ENCODE measurements at regions not wholly inside any gene's neighbourhood (a gene's known extent, or its start where the extent isn't known, plus 50 kb on each side); places are given as distances from the start of the nearest gene placed in this dataset.
"Not testable (repeated sequence)": the region's sequence is repeated elsewhere in the genome, so short reads cannot be mapped to it uniquely, and the experiment has no call there.

DNA sequence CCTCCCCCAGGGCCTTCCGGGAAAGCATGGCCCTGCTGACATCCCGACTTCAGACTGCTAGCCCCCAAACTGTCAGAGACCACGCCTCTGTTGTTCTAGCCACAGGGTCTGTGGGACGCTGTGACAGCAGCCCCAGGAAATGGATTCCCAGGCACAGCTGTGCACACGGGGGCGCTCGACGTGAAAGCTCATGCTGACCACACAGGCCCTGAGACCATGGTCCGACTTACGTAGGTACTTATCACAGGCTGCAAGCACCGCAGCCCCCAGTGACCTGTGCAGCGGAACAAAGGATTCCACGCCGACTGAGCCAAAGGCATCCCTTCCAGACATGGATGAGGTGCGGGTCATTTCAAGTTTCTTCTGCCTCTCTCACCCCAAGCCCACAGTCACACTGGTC lies 150.6 kb downstream of the CTTN start:
- DNase-seq (ENCODE audit: low spot score): no peak

GRCh38 chr11:70549386-70549785 lies 151.1 kb downstream of the CTTN start:
- DNase-seq (ENCODE audit: low spot score): no peak

- no peak for DNase-seq (ENCODE audit: low spot score)
These were observed 151.5 kb downstream of the CTTN start for GRCh38 chr11:70549796-70550195.

DNA sequence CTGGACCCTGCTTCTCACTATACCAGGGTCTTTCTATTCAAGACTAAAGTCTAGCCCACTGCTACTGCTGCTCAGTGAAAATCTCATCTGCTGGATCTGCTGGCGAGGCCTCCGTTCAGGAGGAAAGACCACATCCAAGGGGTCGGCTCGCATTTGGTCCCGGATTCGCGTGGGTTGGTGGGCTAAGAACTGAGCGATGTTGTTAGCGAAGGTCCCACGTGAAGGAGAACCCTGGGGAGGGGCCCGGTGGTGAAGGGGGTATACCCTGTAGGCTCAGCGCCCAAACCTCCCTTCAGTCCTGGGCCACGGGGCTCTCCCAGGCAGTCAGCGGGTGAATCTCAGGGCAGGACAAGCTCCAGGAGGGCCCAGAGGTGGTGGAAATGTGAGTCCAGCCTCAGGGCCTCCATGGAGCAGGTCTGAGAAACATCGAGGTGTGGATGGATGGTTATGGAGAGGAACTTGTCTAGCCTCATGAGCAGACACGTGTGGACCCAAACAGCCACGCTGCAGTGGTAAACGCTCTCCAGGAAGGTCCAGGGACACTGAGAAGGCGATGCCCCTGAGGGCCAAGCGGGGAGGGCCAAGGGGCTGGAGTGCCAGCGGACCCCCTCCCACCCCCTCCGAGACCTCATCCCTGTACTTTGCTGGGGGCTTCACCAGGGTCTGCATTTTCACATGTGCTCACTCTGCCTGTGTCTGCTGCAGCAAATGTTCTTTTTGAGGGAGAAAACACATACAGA lies 152.3 kb downstream of the CTTN start:
- DNase-seq (ENCODE audit: low spot score): no peak

- no peak for DNase-seq (ENCODE audit: low spot score)
These were observed 153.2 kb downstream of the CTTN start for GRCh38 chr11:70551351-70552166.

GRCh38 chr11:70552167-70553150 lies 154.1 kb downstream of the CTTN start:
- no peak for DNase-seq (ENCODE audit: low spot score)

DNA sequence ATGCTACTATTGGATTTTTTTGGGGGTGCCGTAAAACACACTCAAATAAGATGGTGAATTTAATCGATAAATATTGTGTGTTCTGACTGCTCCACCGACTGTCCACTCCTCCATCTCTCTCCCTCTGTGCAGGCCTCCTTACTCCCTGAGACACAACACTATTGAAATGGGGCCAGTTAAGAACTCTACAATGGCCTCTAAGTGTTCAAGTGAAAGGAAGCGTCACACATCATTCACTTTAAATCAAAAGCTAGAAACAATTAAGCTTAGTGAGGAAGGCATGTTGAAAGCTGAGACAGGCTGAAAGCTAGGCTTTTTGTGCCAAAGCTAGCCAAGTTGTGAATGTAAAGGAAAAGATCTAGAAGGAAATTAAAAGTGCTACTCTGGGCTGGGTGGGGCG lies 156.7 kb downstream of the CTTN start:
- DNase-seq (ENCODE audit: low spot score): no peak

- DNase-seq (ENCODE audit: low spot score): no peak
These were observed 158.8 kb downstream of the CTTN start for GRCh38 chr11:70556884-70557741.

DNA sequence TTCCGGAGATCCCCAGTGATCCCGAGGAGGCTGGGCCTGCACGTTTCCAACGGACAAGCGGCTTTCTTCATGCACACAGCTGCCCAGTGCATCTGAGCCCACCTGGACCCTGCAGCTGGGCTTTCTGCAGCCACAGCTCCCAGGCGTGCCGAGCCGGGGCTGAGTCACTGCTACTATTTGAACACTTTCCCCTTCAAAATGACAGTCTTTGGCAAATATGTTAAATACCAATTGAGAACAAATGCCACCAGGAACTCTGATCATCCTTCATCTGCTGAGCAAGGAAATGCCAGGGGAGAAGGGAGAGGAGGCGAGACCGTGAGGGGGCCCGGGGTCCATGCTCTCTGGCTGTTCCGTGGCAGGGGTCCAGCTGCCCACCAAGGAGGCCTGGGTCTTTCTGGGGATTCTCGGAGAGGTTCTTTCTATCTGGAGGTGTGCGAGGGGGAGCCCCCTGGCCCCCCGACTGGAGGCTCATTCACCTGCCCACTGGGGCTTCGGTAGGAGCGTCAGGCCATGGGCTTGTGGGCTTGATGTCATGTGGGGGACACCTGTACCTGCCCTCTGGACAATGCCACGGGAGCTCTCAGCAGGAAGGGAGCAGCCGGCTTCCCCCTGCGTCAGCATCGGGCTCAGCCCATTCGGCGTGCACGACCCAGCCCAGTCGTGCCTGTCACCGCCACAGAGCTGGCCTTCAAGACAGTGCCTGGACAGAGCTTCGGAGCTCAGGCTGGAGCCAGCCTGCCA lies 159.6 kb downstream of the CTTN start:
- DNase-seq (ENCODE audit: low spot score): no peak

- DNase-seq (ENCODE audit: low spot score): no peak
These were observed 160.4 kb downstream of the CTTN start for GRCh38 chr11:70558681-70559080.

DNA sequence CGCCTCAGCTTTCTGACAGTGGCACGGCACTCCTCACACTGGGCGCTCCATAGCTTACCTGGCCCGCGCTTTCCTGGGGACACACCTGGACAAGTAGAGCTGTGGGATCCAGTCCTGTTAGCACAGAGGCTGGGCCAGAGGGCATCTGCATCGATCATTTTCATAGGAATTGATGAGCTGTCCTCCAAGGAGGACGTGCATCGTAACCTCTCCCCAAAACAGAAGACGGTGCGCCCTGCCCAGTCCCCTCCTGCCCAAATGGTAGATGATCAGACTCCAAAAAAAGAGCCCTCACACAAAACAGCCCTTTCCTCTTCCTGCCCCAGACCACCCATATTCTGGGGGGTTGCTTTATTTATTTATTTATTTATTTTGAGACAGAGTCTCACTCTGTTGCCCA lies 161.2 kb downstream of the CTTN start:
- no peak for DNase-seq (ENCODE audit: low spot score)

GRCh38 chr11:70560621-70561020 lies 162.3 kb downstream of the CTTN start:
- not testable (repeated sequence) for DNase-seq (ENCODE audit: low spot score)

DNA sequence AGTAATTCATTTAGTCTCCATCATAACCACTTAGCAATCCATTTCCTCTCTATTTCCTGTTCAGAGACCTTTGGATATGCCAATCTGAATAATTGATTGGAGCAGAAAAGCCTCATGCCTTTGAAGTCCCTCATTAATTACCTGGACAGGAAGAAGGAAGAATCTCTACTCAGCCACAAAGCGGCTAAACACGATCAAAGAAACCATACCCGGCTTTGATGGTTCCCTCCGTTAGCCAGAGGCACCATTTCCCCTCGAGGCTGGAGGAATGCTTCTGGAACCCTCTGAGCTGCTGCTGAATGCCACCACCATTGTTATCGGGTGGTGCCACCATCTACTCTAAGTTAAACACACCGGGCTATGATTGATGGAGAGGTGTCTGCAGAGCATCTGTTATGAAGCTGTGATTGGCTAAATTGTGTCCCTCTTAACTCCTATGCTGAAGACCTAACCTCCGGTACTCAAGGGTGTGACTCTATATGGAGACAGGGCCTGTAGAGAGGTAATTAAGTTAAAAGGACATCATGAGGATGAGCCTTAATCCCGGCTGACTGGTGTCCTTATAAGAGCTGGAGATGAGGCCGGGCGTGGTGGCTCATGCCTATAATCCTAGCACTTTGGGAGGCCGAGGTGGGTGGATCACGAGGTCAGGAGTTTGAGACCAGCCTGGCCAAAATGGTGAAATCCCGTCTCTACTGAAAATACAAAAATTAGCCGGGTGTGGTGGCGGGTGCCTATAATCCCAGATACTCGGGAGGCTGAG lies 168.6 kb downstream of the CTTN start:
- no peak for DNase-seq (ENCODE audit: low spot score)

DNA sequence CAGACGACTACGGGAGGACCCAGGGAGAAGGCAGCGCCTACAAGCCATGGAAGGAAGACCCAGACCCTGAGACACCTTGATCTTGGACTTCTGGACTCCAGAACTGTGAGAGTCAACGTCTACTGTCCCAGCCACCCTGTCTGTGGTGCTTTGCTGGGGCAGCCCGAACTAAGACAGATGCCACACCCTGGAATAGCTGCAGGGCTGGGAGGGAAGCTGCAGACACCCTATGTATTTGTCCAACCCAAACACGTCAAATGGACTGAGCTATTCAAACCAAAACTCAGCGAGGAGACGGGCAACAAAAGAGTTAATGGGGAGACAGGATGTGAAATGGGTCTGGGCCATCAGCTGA lies 169.3 kb downstream of the CTTN start:
- no peak for DNase-seq (ENCODE audit: low spot score)

DNA sequence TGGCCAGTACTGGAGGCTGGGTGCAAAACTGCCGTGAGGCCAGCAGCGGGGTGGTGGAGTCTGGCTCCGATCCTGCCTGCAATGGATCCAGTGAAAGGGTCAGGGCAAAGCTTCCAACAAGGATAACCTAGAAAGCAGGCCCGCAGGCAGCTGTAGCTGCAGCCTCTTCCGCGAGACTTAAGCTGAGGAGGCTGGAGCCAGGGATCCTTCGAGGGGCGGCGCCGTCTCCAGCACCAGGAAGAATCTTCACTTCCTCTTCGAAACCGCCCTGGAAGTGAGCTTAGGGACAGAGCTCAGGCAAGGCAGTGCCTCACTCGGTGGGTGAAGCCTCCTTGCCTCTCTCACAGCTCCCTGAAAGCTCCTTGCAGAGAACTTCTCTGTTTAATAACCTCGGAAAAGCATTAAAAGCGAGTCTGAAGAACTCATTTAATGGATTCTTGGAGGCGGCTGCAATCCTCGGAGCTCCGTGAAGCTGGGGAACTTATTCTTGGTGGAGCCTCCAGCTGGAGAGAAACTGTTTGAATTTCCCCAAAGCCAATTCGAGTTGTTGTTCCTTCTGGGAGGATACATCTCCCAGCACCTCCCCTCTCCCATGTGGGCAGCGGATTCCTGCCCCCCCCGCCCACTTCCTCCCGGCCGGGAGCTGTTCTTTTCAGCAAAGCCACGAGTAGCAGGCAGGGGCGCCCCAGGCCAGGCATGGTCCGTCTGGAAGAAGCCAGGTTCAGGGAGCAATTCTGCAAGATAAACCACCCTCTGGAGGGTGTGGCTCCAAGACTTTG lies 169.9 kb downstream of the CTTN start:
- peak; percentile 65 for DNase-seq (ENCODE audit: low spot score)

GRCh38 chr11:70568814-70569617 lies 170.7 kb downstream of the CTTN start:
- no peak for DNase-seq (ENCODE audit: low spot score)

DNA sequence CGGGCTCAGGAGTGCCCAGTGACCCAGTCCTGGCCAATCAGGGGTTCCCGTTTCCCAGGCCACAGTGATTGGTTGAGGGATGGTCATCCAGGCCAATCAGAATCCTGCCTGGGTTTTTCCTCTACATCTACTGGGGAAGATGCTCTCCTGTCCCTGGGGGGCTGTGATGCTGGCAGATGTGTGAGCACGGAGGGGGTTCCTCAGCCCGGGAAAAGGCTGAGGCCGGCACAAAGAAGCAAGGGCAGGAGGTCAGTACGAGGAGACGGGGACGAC lies 171.2 kb downstream of the CTTN start:
- DNase-seq (ENCODE audit: low spot score): no peak

DNA sequence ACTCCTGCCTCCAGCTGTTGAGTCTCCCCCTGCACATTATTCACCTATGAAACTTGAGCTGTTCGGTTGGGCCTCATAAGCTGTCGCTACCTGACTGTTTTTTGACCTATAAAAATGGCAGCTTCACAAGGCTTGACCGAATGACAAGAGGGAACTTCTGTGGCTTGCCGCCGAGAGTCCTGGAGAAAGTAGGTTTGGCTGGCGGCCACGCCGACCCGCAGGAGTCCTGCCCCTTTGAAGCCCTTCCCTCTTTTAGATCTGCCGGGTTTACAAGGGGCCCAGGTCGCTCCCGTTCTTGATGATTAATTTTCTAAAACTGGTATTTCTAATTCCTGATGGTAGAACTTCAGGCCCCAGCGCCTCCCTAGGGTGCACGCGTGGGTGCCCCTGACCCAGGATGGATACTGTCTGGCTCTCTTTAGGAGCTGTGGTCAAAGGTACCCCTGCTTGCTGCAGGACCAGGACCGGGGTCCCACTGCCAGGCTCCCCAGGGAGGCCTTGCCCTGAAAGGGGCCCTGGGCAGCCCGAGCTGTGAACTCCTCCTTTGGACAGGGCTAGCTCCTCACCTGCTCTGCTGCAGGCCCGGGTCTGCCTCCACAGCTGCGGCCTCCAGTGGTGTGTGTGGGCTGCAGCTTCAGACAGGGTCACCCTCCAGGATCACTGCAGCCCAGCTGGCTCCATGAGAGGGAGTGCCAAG lies 171.8 kb downstream of the CTTN start:
- no peak for DNase-seq (ENCODE audit: low spot score)
